GM20431 (cell line): ENCODE measurements at regions not wholly inside any gene's neighbourhood (a gene's known extent, or its start where the extent isn't known, plus 50 kb on each side); places are given as distances from the start of the nearest gene placed in this dataset.
"Not testable (repeated sequence)": the region's sequence is repeated elsewhere in the genome, so short reads cannot be mapped to it uniquely, and the experiment has no call there.

Experiments
- in situ Hi-C: fragments of 300-500 bp; cut with MseI, MboI; formaldehyde crosslinking; loops from one replicate; pipeline ENCODE4 v1.15.0; 2020; ENCODE audit warnings: low sequenced_read_pairs; ENCODE audit not compliant: unreplicated experiment

GRCh38 chr7:82701949-82702348 lies 258.4 kb upstream of the CACNA2D1 start:
- in situ Hi-C loops, result no loop called here

DNA sequence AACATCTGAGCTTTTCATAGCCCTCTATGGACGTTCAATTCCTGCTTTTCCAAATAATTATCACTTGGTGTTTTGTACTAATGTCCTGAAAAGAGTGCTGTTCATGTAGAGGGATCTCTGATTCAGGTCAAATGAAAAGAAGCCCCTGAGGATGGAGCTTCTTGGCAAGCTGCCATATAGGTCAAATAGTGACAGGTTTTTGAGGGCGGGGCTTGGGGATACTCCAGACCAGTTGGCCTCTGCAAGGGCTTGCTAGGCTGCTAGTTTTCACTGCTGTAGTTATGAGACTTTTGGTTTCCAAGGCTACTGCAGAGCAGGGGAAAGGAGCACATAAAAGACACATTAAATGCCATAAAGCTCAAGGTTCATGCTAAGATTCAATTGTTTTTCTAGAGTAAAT lies 257.2 kb upstream of the CACNA2D1 start:
- in situ Hi-C loops, result no loop called here

DNA sequence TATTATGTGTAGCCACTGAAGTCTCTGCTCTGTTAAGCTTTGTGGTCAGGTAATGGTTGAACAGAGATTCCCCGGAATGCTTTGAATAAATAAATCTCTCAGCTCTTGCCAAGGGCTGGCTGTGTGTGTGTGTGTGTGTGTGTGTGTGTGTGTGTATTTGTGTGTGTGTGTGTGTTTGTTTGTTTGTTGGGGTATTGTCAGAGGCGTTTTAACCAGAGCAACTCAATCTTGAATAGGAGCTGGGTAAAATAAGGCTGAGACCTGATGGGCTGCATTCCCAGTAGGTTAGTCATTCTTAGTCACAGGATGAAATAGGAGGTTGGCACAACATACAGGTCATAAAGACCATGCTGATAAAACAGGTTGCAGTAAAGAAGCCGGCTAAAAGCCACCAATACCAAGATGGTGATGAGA lies 256.2 kb upstream of the CACNA2D1 start:
- in situ Hi-C loops, result no loop called here

GRCh38 chr7:82697897-82698296 lies 254.3 kb upstream of the CACNA2D1 start:
- in situ Hi-C loops, result no loop called here

GRCh38 chr7:82696631-82697030 lies 253.1 kb upstream of the CACNA2D1 start:
- in situ Hi-C loops, result no loop called here

GRCh38 chr7:82694022-82694421 lies 250.4 kb upstream of the CACNA2D1 start:
- in situ Hi-C loops, result no loop called here

DNA sequence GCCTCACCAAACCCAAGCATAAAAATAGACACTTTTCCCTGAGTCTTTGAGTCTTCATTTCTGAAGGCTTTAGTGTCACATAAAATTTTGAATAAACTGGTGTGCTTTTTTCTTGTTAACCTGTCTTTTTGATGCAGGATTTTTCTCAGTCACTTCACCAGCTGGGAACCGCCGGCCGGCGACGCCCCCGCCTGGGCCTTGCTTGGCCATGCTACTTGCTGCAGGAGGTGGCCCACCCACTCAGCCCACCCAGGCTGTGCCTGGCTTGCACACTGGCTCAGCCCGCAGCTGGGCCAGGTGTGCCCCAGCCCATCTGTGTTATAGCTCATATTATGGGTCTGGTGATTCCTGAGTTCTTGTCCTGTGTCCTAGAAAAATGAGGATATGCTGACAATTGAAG lies 247.4 kb upstream of the CACNA2D1 start:
- in situ Hi-C loops, result no loop called here

DNA sequence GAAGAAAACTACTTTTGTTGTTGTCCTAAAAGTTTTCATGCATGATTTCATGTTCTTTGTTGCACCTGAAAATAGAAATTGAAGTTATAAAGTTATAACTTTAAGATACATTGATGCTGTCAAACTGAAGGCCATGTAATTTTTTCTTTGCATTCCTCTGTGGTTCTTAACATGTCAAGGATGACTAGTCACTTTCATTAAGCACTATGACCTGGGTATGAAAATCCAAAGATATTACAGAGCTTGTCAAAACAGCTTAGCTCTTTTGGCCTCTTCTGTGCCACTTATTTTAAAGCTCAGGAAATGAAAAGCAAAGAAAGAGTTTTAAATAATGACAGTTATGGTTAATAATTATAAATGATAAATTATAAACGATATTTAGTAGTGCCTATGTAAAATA lies 241.6 kb upstream of the CACNA2D1 start:
- in situ Hi-C loops, result no loop called here

DNA sequence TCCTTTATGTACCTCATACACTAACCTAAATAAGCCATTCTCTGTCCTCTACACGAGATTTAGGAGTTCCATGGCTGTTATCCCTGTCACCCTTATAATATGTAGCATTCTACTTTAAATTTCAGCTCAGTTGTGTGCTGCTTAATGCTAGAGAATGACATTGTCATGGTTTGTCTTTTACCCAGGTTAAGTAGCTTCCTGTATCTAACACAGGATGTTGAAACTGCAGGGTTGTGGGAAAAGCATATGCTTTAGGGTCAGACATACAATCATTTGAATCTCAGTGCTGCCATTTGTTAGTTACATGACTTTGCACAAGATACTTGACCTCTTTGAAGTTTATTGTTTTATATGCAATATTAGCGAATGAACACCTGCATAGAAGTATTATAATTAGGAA lies 235.1 kb upstream of the CACNA2D1 start:
- in situ Hi-C loops, result no loop called here

- in situ Hi-C loops, result no loop called here
Measured at GRCh38 chr7:82678259-82678658, 234.7 kb upstream of the CACNA2D1 start.

- in situ Hi-C loops, result no loop called here
Measured at GRCh38 chr7:82677493-82677892, 233.9 kb upstream of the CACNA2D1 start.

- in situ Hi-C loops, result no loop called here
Measured at GRCh38 chr7:82676777-82677463, 233.3 kb upstream of the CACNA2D1 start.

DNA sequence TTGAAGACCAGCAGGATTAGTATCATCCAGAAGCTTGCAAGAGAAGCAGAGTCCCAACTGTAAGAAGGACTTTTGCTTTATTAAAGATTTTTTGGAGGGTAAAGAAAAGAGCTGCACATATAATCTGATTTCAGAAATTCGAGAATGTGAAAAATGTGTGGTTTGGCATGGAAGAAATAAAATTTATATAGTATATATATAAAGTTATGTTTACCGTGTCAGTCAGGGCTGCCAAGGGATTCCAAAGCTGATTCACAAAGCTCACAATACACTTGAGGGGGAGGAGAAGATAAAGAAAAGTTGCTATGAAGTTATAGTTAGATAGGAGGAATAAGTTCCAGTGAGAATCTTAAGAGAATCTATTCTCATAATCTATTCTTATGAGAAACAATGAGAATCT lies 231.8 kb upstream of the CACNA2D1 start:
- in situ Hi-C loops, result no loop called here

GRCh38 chr7:82674268-82674667 lies 230.7 kb upstream of the CACNA2D1 start:
- in situ Hi-C loops, result no loop called here

DNA sequence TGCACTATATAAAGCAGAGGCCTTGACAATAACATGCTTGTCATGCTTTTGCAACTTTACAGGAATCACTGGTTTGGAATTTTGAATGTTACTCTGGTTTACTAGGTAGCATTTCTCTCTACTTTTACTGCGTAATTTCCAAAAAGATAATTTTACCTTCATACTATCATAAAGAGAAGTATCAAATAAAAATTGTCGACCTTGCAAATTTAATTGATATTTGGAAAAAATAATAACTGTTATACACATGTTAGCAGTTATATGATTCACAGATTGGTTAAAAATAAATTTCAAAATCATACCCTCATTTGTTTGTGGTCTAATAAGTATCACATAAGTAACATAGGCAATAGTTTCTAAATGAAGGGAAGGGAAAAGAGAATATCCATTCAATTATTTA lies 228.5 kb upstream of the CACNA2D1 start:
- in situ Hi-C loops, result no loop called here

DNA sequence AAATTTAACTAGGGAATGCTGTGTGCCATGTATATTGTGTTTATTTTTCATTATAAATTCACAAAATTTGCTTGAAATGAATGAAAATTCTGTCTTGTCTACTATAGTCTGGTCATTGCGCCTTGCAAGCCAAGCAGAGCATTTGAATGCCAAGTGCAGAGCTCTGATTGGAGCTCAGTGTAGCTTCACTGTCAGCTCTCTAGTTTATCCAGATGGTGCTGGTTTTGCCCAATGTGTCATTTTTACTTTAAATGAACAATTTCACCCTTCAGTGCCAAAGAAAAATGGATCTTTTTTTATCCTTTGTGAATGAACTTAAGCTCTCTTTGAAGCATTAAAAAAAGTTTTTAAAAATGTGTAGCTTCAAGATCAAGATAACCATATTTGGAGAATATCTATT lies 225.6 kb upstream of the CACNA2D1 start:
- in situ Hi-C loops, result no loop called here

DNA sequence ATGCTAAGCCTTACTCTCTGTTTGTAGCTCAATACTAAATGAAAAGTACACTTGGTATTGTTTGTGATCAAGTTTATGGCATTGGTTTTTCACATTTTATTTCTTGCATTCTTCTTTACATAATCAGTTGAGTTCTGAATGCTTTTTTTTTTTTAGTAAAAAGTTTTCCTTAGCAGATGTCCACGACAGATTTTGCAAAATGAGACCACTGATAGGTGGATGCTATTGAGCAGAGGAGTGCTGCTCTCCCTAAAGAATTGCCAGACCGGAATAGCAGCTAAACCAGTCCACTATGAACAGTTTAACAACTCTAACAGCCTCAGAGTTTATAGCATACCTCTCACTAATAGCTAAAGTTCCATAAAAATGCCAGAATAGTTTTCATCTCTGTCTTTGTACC lies 225.1 kb upstream of the CACNA2D1 start:
- in situ Hi-C loops, result no loop called here

DNA sequence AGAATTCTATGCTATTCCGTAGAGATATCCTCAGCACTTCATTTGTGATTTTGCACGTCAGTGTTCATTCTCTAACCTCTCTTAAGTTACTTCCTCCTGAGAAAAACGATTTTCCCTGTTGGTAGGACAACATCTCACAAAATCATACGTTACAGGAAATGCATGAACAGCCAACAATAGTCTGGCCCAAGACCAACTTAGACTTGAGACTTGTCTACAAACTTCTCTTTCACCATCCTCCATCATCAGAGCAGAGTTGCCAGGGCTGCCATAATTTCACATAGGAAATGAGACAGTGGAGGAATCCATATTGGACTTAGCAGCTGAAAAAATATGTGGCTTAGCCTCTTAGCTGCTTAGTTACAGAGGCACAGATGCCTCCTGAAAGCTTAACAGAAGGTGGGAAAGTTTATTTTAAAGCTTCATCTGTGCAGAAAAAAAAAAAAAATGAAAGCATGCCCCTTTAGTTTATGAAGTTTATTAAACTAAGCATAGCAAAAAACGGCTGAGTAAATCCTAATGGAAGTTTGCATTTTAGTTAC lies 222.5 kb upstream of the CACNA2D1 start:
- in situ Hi-C loops, result no loop called here

GRCh38 chr7:82655965-82656364 lies 212.4 kb upstream of the CACNA2D1 start:
- in situ Hi-C loops, result no loop called here

DNA sequence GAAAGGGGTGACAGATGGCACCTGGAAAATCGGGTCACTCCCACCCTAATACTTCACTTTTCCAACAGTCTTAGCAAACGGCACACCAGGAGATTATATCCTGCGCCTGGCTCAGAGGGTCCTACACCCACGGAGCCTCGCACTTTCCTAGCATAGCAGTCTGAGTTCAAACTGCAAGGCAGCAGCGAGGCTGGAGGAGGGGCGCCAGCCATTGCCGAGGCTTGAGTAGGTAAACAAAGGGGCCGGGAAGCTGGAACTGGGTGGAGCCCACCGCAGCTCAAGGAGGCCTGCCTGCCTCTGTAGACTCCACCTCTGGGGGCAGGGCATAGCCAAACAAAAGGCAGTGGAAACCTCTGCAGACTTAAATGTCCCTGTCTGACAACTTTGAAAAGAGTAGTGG lies 206.5 kb upstream of the CACNA2D1 start:
- in situ Hi-C loops, result not testable (repeated sequence)

DNA sequence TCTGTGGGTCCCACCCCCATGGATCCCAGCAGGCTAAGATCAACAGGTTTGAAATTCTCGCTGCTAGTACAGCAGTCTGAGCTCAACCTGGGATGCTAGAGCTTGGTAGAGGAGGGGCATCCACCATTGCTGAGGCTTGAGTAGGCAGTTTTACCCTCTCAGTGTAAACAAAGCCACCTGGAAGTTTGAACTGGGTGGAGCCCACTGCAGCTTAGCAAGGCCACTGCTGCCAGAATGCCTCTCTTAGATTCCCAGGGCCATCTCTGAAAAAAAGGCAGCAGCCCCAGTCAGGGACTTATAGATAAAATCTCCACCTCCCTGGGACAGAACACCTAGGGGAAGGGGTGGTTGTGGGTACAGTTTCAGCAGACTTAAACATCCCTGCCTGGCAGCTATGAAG lies 190.0 kb upstream of the CACNA2D1 start:
- in situ Hi-C loops, result no loop called here

GRCh38 chr7:82631998-82632397 lies 188.4 kb upstream of the CACNA2D1 start:
- in situ Hi-C loops, result no loop called here
